Renal cortical epithelial cell (primary cell): ENCODE measurements at regions not wholly inside any gene's neighbourhood (a gene's known extent, or its start where the extent isn't known, plus 50 kb on each side); places are given as distances from the start of the nearest gene placed in this dataset.
"Not testable (repeated sequence)": the region's sequence is repeated elsewhere in the genome, so short reads cannot be mapped to it uniquely, and the experiment has no call there.

Source experiments
- DNase-seq: peaks from one replicate; pipeline ENCODE4 v3.0.0-alpha.2; 2011; ENCODE audit warnings: low read depth

GRCh38 chr9:39566782-39567181 is 211.3 kb downstream of the SPATA31A1 start:
- DNase-seq = peak; percentile 16

DNA sequence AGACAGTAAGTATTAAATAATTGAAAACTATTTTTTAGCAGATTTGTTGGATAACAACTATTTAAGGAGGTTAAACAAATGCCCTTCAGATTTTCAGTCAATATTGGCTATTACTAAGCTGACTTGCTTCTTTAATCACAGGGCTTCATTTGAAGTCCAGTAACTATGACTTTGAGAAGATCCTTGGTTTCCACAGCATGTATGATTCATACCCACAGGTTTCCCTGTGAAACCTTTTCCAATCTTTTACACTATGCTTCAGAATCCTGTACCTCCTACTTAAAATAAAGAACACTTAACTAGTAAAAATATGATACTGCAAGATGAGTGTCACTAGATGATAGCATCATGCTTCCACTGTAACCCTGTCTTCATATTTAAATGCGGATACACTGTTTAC is 211.9 kb downstream of the SPATA31A1 start:
- not testable (repeated sequence) for DNase-seq

DNA sequence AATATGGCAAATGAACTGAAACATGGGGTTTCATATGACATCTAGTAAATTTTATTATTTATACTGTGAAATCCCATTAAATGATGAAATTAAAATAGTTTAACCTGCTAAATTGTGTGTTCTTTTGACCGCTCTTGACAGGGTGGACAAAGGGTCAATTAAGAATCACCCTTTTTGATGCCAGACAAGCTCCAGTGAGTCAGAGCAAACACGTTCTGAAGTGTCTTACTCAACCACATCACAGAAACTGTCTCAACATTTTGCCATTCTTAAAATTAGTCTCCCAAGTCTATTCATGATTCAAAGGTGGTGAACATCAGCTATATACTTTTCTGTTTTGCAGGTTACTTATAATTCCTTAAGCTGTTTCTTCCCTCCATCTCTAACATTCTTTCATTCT is 213.4 kb downstream of the SPATA31A1 start:
- not testable (repeated sequence) for DNase-seq

DNA sequence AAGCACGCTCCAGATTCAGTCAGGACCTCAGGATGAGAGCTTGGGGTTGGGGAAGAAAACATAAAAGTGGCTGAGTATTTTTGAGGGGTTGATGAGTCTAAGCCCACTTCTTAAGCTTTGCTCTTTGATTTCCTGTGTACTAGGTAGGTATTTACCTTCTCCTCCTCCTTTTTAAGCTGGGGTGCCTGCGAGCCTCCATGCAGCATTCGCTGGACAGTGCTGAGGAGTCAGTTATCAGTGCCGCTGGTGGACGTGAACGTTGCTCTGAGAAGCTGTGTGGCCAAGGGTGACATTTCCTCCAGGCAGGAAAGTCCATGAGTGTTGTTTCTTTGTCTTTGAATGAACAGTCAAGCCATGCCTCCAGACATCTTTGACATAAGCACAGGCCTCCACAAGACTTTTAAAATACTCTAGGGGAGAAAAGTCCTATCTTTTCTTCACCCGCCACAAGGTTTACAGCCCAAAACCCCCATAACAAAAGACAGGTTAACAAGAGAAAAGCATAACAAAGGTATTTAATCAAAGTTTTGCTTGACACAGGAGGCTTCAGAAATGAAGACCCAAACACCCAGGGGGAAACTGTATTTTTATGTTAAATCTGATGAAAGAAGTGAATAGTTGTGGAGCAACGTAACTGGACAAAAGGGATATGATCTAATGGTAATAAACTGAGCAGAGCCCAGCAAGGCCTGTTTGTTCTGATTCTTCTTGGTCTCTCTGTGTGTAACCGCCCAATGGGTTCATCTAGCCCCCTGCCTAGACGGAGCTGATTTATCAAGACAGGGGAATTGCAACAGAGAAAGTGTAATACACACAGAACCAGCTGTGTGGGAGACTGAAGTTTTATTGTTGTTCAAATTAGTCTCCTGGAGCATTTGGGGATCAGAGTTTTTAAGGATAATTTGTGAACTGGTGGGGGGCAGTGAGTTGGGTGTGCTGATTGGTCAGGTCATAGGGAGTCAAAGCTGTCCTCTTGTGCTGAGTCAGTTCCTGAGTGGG is 217.9 kb downstream of the SPATA31A1 start:
- not testable (repeated sequence) for DNase-seq

DNA sequence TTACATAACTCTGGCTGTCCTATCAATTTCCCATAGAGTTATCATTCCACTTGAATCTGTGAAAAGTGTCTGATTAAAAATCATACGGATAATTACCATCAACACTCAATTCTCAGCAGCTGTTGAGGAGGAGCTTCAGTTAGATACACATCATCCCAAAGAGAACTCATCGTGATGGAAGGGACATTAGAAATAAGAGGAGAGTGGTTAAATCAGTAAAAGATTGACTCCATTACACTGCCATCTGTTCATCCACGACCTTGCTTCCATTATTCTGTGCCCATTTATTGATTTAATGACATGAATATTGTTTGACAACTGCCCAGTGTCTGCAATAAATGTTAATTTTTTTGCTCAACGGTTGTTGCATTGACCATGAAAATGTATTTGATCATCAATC is 223.5 kb downstream of the SPATA31A1 start:
- DNase-seq = not testable (repeated sequence)

- not testable (repeated sequence) for DNase-seq
Measured at GRCh38 chr9:39581296-39581695, 225.8 kb downstream of the SPATA31A1 start.

DNA sequence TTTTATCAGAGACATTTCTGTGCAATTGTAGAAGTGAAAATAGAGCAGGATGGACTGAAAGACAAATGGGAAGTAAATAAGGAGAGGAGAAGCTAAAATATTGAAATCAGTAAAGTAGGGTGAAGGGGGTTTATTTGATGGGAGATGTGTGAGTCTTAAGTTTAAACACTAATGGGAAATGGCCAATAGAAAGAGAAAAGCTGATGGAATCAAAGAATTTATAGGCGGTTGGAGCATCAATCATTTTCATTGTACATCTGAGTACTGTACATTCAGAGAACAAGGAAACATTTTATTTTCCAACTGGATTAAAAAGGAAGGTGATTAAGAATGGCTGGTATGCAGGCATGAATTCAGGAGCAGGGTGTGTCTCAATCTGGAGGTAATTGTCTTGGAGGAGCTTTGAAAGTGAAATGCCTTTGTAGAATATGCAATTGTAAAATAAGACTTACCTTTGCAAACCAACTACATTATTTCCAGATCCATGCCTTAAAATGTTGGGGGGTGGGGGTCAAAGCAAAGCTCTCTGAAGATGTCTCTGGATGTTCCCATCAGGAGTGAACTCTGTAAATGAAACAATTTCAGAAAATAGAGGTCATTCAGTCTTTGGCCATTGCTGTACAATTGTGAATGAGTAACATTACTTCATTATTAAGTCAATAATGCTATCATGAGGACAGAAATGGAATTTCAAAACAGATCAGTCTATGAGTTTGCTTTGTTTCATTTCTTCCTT is 227.4 kb downstream of the SPATA31A1 start:
- peak; percentile 42 for DNase-seq

DNA sequence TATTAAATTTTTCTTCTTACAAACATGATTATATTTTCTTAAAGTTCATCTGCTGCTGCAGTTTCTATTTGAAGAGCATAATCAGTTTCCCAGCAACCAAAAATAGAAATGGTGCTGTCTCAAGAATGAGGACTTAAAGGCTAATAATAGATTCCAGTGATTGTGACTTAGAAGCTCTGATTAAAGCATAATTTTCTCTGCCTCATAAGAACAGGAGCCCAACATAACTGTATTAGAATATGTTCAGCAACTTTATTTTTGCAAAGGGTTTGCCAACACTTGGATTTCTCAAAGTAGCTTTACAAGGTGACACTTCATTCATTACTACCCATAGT is 227.9 kb downstream of the SPATA31A1 start:
- not testable (repeated sequence) for DNase-seq

DNA sequence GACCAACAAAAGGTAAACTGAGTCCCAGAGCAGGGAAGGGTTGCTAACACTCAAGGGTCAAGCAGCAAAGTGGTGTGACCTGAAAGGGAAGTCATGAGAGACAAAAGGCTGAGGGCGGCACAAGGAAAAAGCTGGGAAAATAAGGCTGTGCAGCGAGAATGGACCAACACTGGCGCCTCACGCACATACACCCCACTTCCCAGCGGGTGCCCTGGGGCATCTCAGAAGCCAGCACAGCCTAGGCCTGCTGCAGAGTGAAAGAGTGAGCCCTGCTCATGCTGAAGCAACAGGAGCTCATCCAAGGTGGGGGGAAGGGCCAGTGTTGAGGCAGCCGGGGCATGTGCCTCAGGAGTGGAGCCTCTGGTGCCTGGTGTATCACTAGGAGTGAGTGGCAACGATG is 229.8 kb downstream of the SPATA31A1 start:
- DNase-seq = not testable (repeated sequence)

DNA sequence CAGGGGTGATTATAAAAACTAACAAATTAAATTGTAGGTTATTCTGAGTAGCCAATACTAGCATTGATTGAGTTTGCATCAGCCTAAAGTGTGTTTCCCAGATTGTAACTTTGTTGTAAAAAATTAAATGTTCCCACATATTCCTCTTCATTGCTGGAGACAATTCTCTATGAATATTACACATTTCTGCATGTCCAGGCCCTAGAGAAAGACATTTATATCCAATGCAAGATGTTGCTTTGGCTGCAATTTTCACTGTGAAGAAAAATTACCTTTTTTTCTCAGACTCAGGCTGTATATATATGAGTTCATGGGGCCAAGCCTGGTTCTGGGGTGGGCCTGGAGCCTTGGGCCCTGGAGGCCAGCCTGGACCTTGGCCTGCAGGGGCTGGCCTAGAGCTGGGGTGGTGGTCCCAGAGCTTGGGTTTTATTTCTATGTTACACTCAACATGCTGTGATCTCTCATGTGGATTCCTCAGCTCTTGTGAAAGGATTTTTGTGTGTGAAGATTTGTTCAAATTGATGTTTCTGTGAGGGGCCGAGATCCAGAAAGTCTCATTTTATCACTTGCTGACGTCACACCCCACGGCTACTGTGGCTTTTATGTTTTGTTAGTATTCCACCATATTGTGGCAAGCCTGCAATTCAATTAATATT is 232.5 kb downstream of the SPATA31A1 start:
- DNase-seq = no peak

GRCh38 chr9:39588500-39589137 is 233.2 kb downstream of the SPATA31A1 start:
- DNase-seq = no peak

GRCh38 chr9:39604089-39604488 is 248.6 kb downstream of the SPATA31A1 start:
- DNase-seq = not testable (repeated sequence)

GRCh38 chr9:39611449-39612231 is 256.2 kb downstream of the SPATA31A1 start:
- not testable (repeated sequence) for DNase-seq

DNA sequence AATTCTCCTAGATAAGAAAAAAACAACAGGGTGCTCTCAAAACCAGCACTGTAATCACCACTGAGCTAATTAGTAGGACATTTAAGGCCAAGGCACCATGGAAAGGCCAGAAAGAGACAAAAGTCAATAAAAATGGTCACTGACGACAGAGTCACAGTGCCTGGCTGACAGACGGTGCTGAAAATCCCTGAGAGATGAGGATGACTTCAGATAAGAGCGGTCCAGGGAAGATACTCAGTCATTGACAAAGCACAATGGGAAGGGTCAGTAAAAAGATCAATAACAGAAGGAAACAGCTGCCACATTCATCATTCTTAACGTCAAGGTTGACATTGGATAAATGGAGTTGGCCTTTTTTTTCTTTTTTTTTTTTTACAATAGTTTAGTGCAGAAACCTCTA is 261.0 kb downstream of the SPATA31A1 start:
- not testable (repeated sequence) for DNase-seq

- DNase-seq = not testable (repeated sequence)
Measured at GRCh38 chr9:39624048-39624447, 268.6 kb downstream of the SPATA31A1 start.

- DNase-seq = not testable (repeated sequence)
Measured at GRCh38 chr9:39632071-39632470, 276.6 kb downstream of the SPATA31A1 start.

- DNase-seq = not testable (repeated sequence)
Measured at GRCh38 chr9:39649029-39649428, 293.6 kb downstream of the SPATA31A1 start.

GRCh38 chr9:39656960-39657603 is 301.6 kb downstream of the SPATA31A1 start:
- DNase-seq = not testable (repeated sequence)

DNA sequence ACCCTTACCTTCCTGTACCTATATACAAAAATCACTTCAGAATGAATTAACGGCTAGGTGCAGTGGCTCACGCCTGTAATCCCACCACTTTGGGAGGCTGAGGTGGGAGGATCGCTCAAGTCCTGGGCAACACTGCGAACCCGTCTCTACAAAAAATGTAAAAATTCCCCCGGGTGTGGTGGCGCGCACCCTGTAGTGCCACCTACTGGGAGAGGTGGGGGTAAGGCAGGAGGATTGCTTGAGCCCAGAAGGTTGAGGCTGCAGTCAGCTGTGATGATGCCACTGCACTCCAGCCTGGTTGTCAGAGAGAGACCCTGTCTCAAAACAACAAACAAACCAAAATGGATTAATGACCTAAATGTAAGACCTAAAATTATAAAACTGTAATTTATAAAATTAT is 307.6 kb downstream of the SPATA31A1 start:
- DNase-seq = not testable (repeated sequence)

- not testable (repeated sequence) for DNase-seq
Measured at GRCh38 chr9:39663713-39664112, 308.2 kb downstream of the SPATA31A1 start.
